ENCODE measurements at regions not wholly inside any gene's neighbourhood (a gene's known extent, or its start where the extent isn't known, plus 50 kb on each side); places are given as distances from the start of the nearest gene placed in this dataset.

GRCh38 chr3:64278625-64279024, 53.4 kb upstream of the PRICKLE2 start:
- POLR2A ChIA-PET (ENCODE audit: low non-redundant PET): no interaction called here
- CTCF ChIA-PET: no interaction called here
- BruUV-seq (replicated peaks): no TSS peak
- H3K4me1 ChIP-seq (ENCODE audit: insufficient read depth, low read length, poor library complexity, severe bottlenecking): no peaks in the 10 kb centered on the region
- no peak overlapping the region for H3K27ac ChIP-seq (ENCODE audit: low read depth, low read length, poor library complexity, severe bottlenecking)
- no peaks in the 10 kb centered on the region for H3K27me3 ChIP-seq (replicated peaks; ENCODE audit: insufficient read depth, low read depth, low read length, poor library complexity)
- intact Hi-C loops (cut with micrococcal nuclease; ENCODE audit: unreplicated experiment): no loop called here
- H3K36me3 ChIP-seq (ENCODE audit: insufficient read depth, low read length, poor library complexity, severe bottlenecking): no peaks in the 10 kb centered on the region
- H3K9me3 ChIP-seq (ENCODE audit: low read depth, low read length, poor library complexity, severe bottlenecking): no peaks in the 10 kb centered on the region
- no peak for TF ChIP-seq EZH2 (IDR thresholded peaks at IDR 0.05; ENCODE audit: borderline replicate concordance, low read depth, low read length, poor library complexity, severe bottlenecking)
- TF ChIP-seq, protein P1, sequence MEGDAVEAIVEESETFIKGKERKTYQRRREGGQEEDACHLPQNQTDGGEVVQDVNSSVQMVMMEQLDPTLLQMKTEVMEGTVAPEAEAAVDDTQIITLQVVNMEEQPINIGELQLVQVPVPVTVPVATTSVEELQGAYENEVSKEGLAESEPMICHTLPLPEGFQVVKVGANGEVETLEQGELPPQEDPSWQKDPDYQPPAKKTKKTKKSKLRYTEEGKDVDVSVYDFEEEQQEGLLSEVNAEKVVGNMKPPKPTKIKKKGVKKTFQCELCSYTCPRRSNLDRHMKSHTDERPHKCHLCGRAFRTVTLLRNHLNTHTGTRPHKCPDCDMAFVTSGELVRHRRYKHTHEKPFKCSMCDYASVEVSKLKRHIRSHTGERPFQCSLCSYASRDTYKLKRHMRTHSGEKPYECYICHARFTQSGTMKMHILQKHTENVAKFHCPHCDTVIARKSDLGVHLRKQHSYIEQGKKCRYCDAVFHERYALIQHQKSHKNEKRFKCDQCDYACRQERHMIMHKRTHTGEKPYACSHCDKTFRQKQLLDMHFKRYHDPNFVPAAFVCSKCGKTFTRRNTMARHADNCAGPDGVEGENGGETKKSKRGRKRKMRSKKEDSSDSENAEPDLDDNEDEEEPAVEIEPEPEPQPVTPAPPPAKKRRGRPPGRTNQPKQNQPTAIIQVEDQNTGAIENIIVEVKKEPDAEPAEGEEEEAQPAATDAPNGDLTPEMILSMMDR (conservative IDR thresholded peaks at IDR 0.05; ENCODE audit: low read depth, low read length): no peak
- no peak for DNase-seq (ENCODE audit: low spot score)
- H3K4me3 ChIP-seq (ENCODE audit: low read depth, low read length, poor library complexity, severe bottlenecking): no peak overlapping the region

DNA sequence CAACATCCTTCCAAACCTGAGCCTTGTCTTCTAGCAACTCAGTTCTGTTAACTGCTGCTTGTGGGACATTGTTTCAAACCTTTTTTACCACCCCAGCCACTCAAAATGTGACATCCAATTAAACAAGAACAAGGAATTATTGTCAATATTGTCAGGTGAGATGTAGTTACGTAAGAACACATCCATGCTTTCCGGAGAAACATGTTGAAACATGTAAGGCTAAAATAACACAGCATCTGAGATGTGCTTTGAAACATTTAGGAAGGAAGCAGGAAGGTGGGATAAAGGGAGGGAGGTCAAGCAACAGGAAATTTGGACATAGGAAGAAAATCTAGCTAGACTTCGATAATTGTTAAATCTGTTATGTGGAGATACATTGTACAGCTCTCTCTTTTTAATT, 50.9 kb upstream of the PRICKLE2 start:
- ChIA-PET POLR2A (ENCODE audit: low non-redundant PET) (no interaction called here), CTCF (no interaction called here)
- Histone ChIP-seq H3K27ac (ENCODE audit: low read depth, low read length, poor library complexity, severe bottlenecking) (no peak overlapping the region), H3K27me3 (replicated peaks; ENCODE audit: insufficient read depth, low read depth, low read length, poor library complexity) (no peaks in the 10 kb centered on the region), H3K4me1 (ENCODE audit: insufficient read depth, low read length, poor library complexity, severe bottlenecking) (no peaks in the 10 kb centered on the region), H3K9me3 (ENCODE audit: low read depth, low read length, poor library complexity, severe bottlenecking) (no peaks in the 10 kb centered on the region), H3K4me3 (ENCODE audit: low read depth, low read length, poor library complexity, severe bottlenecking) (no peak overlapping the region), H3K36me3 (ENCODE audit: insufficient read depth, low read length, poor library complexity, severe bottlenecking) (no peaks in the 10 kb centered on the region)
- DNase-seq (ENCODE audit: low spot score): no peak
- BruUV-seq (replicated peaks): no TSS peak
- intact Hi-C loops (cut with micrococcal nuclease; ENCODE audit: unreplicated experiment): no loop called here
- TF ChIP-seq, protein P1 (conservative IDR thresholded peaks at IDR 0.05; ENCODE audit: low read depth, low read length): no peak
- TF ChIP-seq EZH2 (IDR thresholded peaks at IDR 0.05; ENCODE audit: borderline replicate concordance, low read depth, low read length, poor library complexity, severe bottlenecking): no peak

Measured in A673 (cell line).